ENCODE measurements at regions not wholly inside any gene's neighbourhood (a gene's known extent, or its start where the extent isn't known, plus 50 kb on each side); places are given as distances from the start of the nearest gene placed in this dataset.

GRCh38 chrX:43121637-43122036 lies 343.7 kb upstream of the PPP1R2C start:
- ATAC-seq = no peak
- peaks cover 0 to 9% (median 1%) of the 10 kb centered on the region in 4 donors for H3K27me3 ChIP-seq
- H3K27ac ChIP-seq = no peak overlapping the region
- intact Hi-C loops (cut with DNase I) = no loop called here
- no peaks in the 10 kb centered on the region for H3K9me3 ChIP-seq
- 91 to 97% methylated on average over 1 of the region's 1 CpG for WGBS, 2 donors
- FAIRE-seq = no peak
- no peak overlapping the region for H3K4me3 ChIP-seq
- H3K4me1 ChIP-seq = no peaks in the 10 kb centered on the region
- H3K36me3 ChIP-seq = no peaks in the 10 kb centered on the region
- no peak for DNase-seq
- TF ChIP-seq CTCF (IDR thresholded peaks at IDR 0.05) = no peak

- FAIRE-seq (no peak), ATAC-seq (no peak), DNase-seq (no peak)
- no peak overlapping the region for H3K4me3 ChIP-seq
- no peaks in the 10 kb centered on the region for H3K9me3 ChIP-seq
- WGBS, 2 donors = 66 to 69% methylated on average over 1 of the region's 1 CpG
- intact Hi-C loops (cut with DNase I) = no loop called here
- TF ChIP-seq CTCF (IDR thresholded peaks at IDR 0.05) = no peak
- H3K27me3 ChIP-seq = no peaks in the 10 kb centered on the region
- no peaks in the 10 kb centered on the region for H3K4me1 ChIP-seq
- no peak overlapping the region for H3K27ac ChIP-seq
- H3K36me3 ChIP-seq = no peaks in the 10 kb centered on the region
Measured at GRCh38 chrX:43139645-43140044, 361.7 kb upstream of the PPP1R2C start.

DNA sequence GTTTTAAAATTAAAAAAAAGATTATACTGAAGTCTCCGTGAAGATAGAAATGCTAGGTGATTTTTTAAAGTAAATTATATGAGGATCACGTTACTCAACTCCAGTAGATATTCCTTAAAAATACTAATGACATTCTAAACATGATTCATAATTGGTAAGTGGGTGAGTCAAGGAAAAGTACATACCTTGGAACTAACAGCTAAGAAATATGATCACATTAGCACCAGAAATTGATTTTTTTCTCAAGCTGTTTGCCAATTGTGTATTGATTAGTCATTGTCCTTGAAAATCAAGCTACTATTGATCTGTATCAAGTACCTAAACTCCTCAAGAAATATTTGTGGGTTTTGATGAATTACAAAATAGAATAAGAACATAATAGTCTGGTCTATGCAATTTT lies 362.6 kb upstream of the PPP1R2C start:
- ATAC-seq = no peak
- intact Hi-C loops (cut with DNase I) = no loop called here
- 22 to 36% methylated on average over 2 of the region's 2 CpGs for WGBS, 2 donors
- Histone ChIP-seq H3K27ac (no peak overlapping the region), H3K4me1 (no peaks in the 10 kb centered on the region), H3K4me3 (no peak overlapping the region), H3K9me3 (no peaks in the 10 kb centered on the region), H3K36me3 (no peaks in the 10 kb centered on the region), H3K27me3 (no peaks in the 10 kb centered on the region)
- no peak for TF ChIP-seq CTCF (IDR thresholded peaks at IDR 0.05)
- FAIRE-seq = no peak
- DNase-seq = no peak

- Histone ChIP-seq H3K4me3 (no peak overlapping the region), H3K4me1 (no peaks in the 10 kb centered on the region), H3K27me3 (no peaks in the 10 kb centered on the region), H3K36me3 (no peaks in the 10 kb centered on the region), H3K9me3 (no peaks in the 10 kb centered on the region), H3K27ac (no peak overlapping the region)
- DNase-seq = no peak
- intact Hi-C loops (cut with DNase I) = no loop called here
- no peak for FAIRE-seq
- no peak for TF ChIP-seq CTCF (IDR thresholded peaks at IDR 0.05)
- ATAC-seq = no peak
Measured at GRCh38 chrX:43141885-43142284, 363.9 kb upstream of the PPP1R2C start.

GRCh38 chrX:43148305-43148704 lies 370.3 kb upstream of the PPP1R2C start:
- Histone ChIP-seq H3K36me3 (no peaks in the 10 kb centered on the region), H3K9me3 (no peaks in the 10 kb centered on the region), H3K4me1 (no peaks in the 10 kb centered on the region), H3K27me3 (no peaks in the 10 kb centered on the region), H3K27ac (no peak overlapping the region), H3K4me3 (no peak overlapping the region)
- ATAC-seq (no peak), DNase-seq (no peak), FAIRE-seq (no peak)
- 45 to 69% methylated on average over 3 of the region's 3 CpGs for WGBS, 2 donors
- intact Hi-C loops (cut with DNase I) = no loop called here
- no peak for TF ChIP-seq CTCF (IDR thresholded peaks at IDR 0.05)
